Cardiac muscle cell (in vitro differentiated cells and primary cell): ENCODE measurements at regions not wholly inside any gene's neighbourhood (a gene's known extent, or its start where the extent isn't known, plus 50 kb on each side); places are given as distances from the start of the nearest gene placed in this dataset.

ENCODE experiments used
- DNase-seq, 2 donors: peaks; one replicate each; pipeline versions ENCODE4 v3.0.0 to v3.0.0-alpha.2; 2010 to 2017; ENCODE audit warnings: low read depth in 1 of 2, low spot score in 1 of 2
- H3K27ac ChIP-seq: fragments of 200-600 bp; sonication (generic); 2 replicates; pipeline ENCODE4 v1.5.1; 2016
- H3K27me3 ChIP-seq: fragments of 200-600 bp; sonication (generic); 2 replicates; pipeline ENCODE4 v1.6.0; 2016; ENCODE audit warnings: control low read depth
- H3K36me3 ChIP-seq: fragments of 200-600 bp; sonication (generic); 2 replicates; pipeline ENCODE4 v1.5.1; 2016; ENCODE audit warnings: control low read depth
- H3K4me1 ChIP-seq: fragments of 200-600 bp; sonication (generic); 2 replicates; pipeline ENCODE4 v1.8.1; 2017; ENCODE audit warnings: low read depth, mild to moderate bottlenecking, mixed run types
- H3K4me3 ChIP-seq: fragments of 200-600 bp; sonication (generic); 2 replicates; pipeline ENCODE4 v1.5.1; 2016; ENCODE audit warnings: mild to moderate bottlenecking
- H3K9me3 ChIP-seq: fragments of 200-600 bp; sonication (generic); 2 replicates; pipeline ENCODE4 v1.5.1; 2017; ENCODE audit warnings: low read depth, mild to moderate bottlenecking, control low read depth
- CTCF ChIP-seq: IDR thresholded peaks from 2 replicates; pipeline ENCODE4 v1.5.1; 2012; ENCODE audit warnings: low read depth, mild to moderate bottlenecking, low read length

- H3K4me1 ChIP-seq, result peaks cover 23% of the 10 kb centered on the region
- H3K27ac ChIP-seq, result peak overlapping the region; percentile 64
- H3K27me3 ChIP-seq, result no peaks in the 10 kb centered on the region
Measured at GRCh38 chr4:124904723-124905388, 192.3 kb upstream of the ANKRD50 start.

GRCh38 chr4:124903995-124904722 is 191.6 kb upstream of the ANKRD50 start:
- Histone ChIP-seq H3K4me1 (peaks cover 23% of the 10 kb centered on the region), H3K27me3 (no peaks in the 10 kb centered on the region), H3K27ac (peak overlapping the region; percentile 64), H3K4me3 (no peak overlapping the region), H3K9me3 (no peaks in the 10 kb centered on the region), H3K36me3 (no peaks in the 10 kb centered on the region)
- DNase-seq, result peak; percentile 78 to 79
- no peak for TF ChIP-seq CTCF

More at GRCh38 chr4:124904723-124905388, 192.3 kb upstream of the ANKRD50 start:
- no peaks in the 10 kb centered on the region for H3K36me3 ChIP-seq
- peak in 1 of 2 donors; percentile 2 for DNase-seq
- H3K9me3 ChIP-seq, result no peaks in the 10 kb centered on the region
- no peak overlapping the region for H3K4me3 ChIP-seq
- TF ChIP-seq CTCF, result no peak

- Histone ChIP-seq H3K4me3 (no peak overlapping the region), H3K27ac (peak overlapping the region; percentile 22), H3K9me3 (no peaks in the 10 kb centered on the region), H3K27me3 (no peaks in the 10 kb centered on the region), H3K36me3 (no peaks in the 10 kb centered on the region), H3K4me1 (peaks cover 23% of the 10 kb centered on the region)
- DNase-seq, result no peak
- TF ChIP-seq CTCF, result no peak
Measured at GRCh38 chr4:124902001-124902515, 189.5 kb upstream of the ANKRD50 start.

- H3K27ac ChIP-seq, result no peak overlapping the region
- no peaks in the 10 kb centered on the region for H3K36me3 ChIP-seq
- no peak for TF ChIP-seq CTCF
- no peak overlapping the region for H3K4me3 ChIP-seq
- no peak for DNase-seq
- no peaks in the 10 kb centered on the region for H3K27me3 ChIP-seq
- no peaks in the 10 kb centered on the region for H3K9me3 ChIP-seq
- H3K4me1 ChIP-seq, result peaks cover 23% of the 10 kb centered on the region
Measured at GRCh38 chr4:124899997-124900396, 187.5 kb upstream of the ANKRD50 start.

GRCh38 chr4:124890522-124890921 is 178.0 kb upstream of the ANKRD50 start:
- no peaks in the 10 kb centered on the region for H3K4me1 ChIP-seq
- no peaks in the 10 kb centered on the region for H3K9me3 ChIP-seq
- H3K4me3 ChIP-seq, result no peak overlapping the region
- H3K36me3 ChIP-seq, result no peaks in the 10 kb centered on the region
- H3K27ac ChIP-seq, result no peak overlapping the region
- TF ChIP-seq CTCF, result no peak
- H3K27me3 ChIP-seq, result no peaks in the 10 kb centered on the region
- peak in 1 of 2 donors; percentile 16 for DNase-seq
